OCI-LY3 (cell line): ENCODE measurements at regions not wholly inside any gene's neighbourhood (a gene's known extent, or its start where the extent isn't known, plus 50 kb on each side); places are given as distances from the start of the nearest gene placed in this dataset.

ENCODE experiments used
- H2AFZ ChIP-seq: fragments of 200-600, 300-600 bp; shearing (Covaris generic); 2 replicates; pipeline ENCODE4 v1.6.0; 2014; ENCODE audit warnings: antibody characterized with exemption, low read depth, low read length
- H3K27ac ChIP-seq: fragments of 200-600, 300-600 bp; sonication (generic); 2 replicates; pipeline ENCODE4 v1.5.1; 2014; ENCODE audit warnings: mild to moderate bottlenecking, low read length, moderate library complexity, mixed read lengths
- H3K27me3 ChIP-seq: fragments of 200-600, 300-600 bp; sonication (generic); 2 replicates; pipeline ENCODE4 v1.6.1; 2014; ENCODE audit warnings: low read depth, low read length, mixed read lengths
- H3K36me3 ChIP-seq: fragments of 200-600, 300-600 bp; sonication (generic); replicated peaks from 2 replicates; pipeline ENCODE3; 2014; ENCODE audit warnings: low read depth, low read length, mixed read lengths
- H3K4me1 ChIP-seq: fragments of 300-600, 200-600 bp; sonication (generic); 2 replicates; pipeline ENCODE4 v1.6.1; 2014; ENCODE audit warnings: low read length, mixed read lengths
- H3K4me2 ChIP-seq: fragments of 200-600, 300-600 bp; sonication (generic); 2 replicates; pipeline ENCODE4 v1.6.1; 2014; ENCODE audit warnings: low read length, mixed read lengths
- H3K4me3 ChIP-seq: fragments of 300-600, 200-600 bp; sonication (generic); 2 replicates; pipeline ENCODE4 v1.5.1; 2014; ENCODE audit warnings: antibody characterized with exemption, mild to moderate bottlenecking, low read length, moderate library complexity
- H3K79me2 ChIP-seq: fragments of 300-600, 200-600 bp; shearing (Covaris generic); 2 replicates; pipeline ENCODE4 v1.6.1; 2014; ENCODE audit warnings: mild to moderate bottlenecking, low read length, mixed read lengths
- H3K9ac ChIP-seq: fragments of 300-600, 200-600 bp; shearing (Covaris generic); 2 replicates; pipeline ENCODE4 v1.6.0; 2014; ENCODE audit warnings: mild to moderate bottlenecking, low read length, moderate library complexity
- H3K9me3 ChIP-seq: fragments of 200-600, 300-600 bp; shearing (Covaris generic); 2 replicates; pipeline ENCODE4 v1.6.1; 2014; ENCODE audit warnings: low read length, mixed read lengths; ENCODE audit not compliant: insufficient read depth
- H4K20me1 ChIP-seq: fragments of 200-600, 300-600 bp; sonication (generic); 2 replicates; pipeline ENCODE4 v1.6.1; 2016; ENCODE audit warnings: low read length, mixed read lengths; ENCODE audit not compliant: insufficient read depth
- EZH2phosphoT487 ChIP-seq: fragments of 200-600 bp; shearing (Covaris generic); IDR thresholded peaks from 2 replicates; pipeline ENCODE4 v1.6.1; 2018; ENCODE audit warnings: antibody characterized with exemption, mixed run types, low read depth
- TF ChIP-seq, protein P1 (sequence below): fragments of 200-600, 300-600 bp; sonication (generic); IDR thresholded peaks from 2 replicates; pipeline ENCODE4 v1.5.1; 2014; ENCODE audit warnings: antibody characterized with exemption, low read length, low read depth

DNA sequence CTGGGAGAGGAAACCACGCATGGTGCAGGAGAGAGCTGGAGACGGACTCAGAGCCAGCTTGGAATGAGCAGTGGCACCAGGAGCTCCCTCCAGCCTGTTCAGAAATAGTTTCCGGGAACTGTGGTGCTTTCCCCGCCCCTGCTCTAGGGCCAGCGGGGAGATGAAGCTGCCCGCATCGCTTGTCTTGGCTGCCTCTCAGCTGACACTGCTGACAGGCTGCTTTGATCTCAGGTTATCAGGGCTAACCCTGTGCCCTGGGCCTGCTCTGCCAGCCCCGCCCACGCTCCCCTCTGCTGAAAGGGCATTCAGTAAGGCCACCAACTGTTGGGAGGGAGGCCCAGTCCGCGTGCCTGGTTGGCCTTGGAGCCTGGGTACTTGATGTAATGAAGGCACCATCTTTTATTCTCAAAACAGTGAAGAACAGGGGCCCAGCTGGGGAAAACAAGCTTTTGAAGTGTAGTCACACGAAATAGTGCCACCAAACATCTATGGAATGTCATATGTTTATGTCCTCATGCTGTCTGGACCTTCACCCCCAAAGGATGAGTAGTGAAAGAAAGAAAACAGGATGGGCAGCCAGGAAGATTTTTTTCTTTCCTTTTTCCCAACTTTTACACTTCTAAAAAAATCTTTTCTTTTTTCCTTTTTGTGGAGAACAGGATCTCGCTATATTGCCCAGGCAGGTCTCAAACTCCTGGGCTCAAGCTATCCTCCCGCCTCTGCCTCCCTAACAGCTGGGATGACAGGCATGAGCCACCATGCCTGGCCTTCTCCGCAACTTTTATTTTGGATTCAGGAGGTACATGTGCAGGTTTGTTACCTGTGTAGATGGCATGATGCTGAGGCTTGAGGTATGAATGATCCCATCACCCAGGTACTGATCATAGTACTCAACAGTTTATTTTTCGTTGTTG lies 115.9 kb upstream of the TBX3 start:
- H3K4me3 ChIP-seq, result no peak overlapping the region
- H3K9ac ChIP-seq, result no peak overlapping the region
- H3K36me3 ChIP-seq, result no peaks in the 10 kb centered on the region
- TF ChIP-seq, protein P1, sequence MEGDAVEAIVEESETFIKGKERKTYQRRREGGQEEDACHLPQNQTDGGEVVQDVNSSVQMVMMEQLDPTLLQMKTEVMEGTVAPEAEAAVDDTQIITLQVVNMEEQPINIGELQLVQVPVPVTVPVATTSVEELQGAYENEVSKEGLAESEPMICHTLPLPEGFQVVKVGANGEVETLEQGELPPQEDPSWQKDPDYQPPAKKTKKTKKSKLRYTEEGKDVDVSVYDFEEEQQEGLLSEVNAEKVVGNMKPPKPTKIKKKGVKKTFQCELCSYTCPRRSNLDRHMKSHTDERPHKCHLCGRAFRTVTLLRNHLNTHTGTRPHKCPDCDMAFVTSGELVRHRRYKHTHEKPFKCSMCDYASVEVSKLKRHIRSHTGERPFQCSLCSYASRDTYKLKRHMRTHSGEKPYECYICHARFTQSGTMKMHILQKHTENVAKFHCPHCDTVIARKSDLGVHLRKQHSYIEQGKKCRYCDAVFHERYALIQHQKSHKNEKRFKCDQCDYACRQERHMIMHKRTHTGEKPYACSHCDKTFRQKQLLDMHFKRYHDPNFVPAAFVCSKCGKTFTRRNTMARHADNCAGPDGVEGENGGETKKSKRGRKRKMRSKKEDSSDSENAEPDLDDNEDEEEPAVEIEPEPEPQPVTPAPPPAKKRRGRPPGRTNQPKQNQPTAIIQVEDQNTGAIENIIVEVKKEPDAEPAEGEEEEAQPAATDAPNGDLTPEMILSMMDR, result no peak
- no peak for TF ChIP-seq EZH2phosphoT487
- H2AFZ ChIP-seq, result no peak overlapping the region
- no peaks in the 10 kb centered on the region for H3K4me1 ChIP-seq
- H3K79me2 ChIP-seq, result no peaks in the 10 kb centered on the region
- no peaks in the 10 kb centered on the region for H4K20me1 ChIP-seq
- H3K9me3 ChIP-seq, result no peaks in the 10 kb centered on the region
- H3K4me2 ChIP-seq, result no peak overlapping the region
- H3K27me3 ChIP-seq, result no peaks in the 10 kb centered on the region
- no peak overlapping the region for H3K27ac ChIP-seq

DNA sequence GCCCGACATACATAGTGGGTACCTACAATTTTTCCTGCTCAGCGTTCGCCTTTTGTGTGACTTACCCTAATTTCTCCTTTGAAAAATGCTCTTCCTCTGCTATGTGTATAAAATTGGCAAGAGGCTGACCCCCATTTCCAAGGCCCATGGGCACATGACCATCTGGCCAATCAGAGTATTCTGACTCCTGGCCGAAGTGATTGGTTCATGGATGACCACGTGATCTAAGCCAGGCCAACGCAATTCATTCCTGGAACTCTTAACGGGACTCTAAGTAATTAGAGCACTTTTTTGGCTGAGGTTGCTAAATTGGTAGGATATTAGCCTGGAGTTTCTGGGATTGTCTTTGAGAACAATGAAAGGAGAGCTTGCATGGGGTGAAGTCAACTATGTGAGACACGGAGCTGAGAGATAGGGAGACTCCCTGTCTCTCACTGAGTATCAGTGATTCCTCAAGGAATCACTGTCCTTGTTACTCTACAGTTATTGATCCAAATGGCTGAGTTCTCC lies 110.1 kb upstream of the TBX3 start:
- Histone ChIP-seq H4K20me1 (no peaks in the 10 kb centered on the region), H3K9me3 (no peaks in the 10 kb centered on the region), H3K9ac (no peak overlapping the region), H3K27ac (no peak overlapping the region), H3K27me3 (no peaks in the 10 kb centered on the region), H3K4me2 (no peak overlapping the region), H3K4me3 (no peak overlapping the region), H2AFZ (no peak overlapping the region), H3K79me2 (no peaks in the 10 kb centered on the region), H3K4me1 (no peaks in the 10 kb centered on the region), H3K36me3 (no peaks in the 10 kb centered on the region)
- no peak for TF ChIP-seq EZH2phosphoT487
- TF ChIP-seq, protein P1, result no peak

DNA sequence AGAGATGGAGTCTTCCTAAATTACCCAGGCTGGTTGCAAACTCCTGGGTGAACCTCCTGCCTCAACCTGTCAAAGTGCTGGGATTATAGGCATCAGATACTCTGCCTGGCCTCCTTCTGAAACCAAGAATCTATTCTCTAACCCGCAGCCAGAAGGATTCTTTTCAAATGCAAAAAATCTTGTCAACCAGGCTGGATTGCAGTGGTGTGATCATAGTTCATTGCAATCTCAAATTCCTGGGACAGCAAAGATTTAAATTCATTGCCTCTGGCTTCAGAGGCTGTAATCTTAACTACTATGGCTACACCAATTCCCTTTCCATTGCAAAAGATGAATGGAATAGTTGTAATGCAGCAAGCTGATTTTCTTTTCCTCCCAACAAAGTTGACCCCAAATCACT lies 106.3 kb upstream of the TBX3 start:
- Histone ChIP-seq H3K79me2 (no peaks in the 10 kb centered on the region), H3K4me3 (no peak overlapping the region), H3K9ac (no peak overlapping the region), H3K9me3 (no peaks in the 10 kb centered on the region), H2AFZ (no peak overlapping the region), H3K4me2 (no peak overlapping the region), H3K27ac (no peak overlapping the region), H4K20me1 (no peaks in the 10 kb centered on the region), H3K36me3 (no peaks in the 10 kb centered on the region), H3K27me3 (no peaks in the 10 kb centered on the region), H3K4me1 (no peaks in the 10 kb centered on the region)
- TF ChIP-seq, protein P1, result no peak
- TF ChIP-seq EZH2phosphoT487, result no peak

DNA sequence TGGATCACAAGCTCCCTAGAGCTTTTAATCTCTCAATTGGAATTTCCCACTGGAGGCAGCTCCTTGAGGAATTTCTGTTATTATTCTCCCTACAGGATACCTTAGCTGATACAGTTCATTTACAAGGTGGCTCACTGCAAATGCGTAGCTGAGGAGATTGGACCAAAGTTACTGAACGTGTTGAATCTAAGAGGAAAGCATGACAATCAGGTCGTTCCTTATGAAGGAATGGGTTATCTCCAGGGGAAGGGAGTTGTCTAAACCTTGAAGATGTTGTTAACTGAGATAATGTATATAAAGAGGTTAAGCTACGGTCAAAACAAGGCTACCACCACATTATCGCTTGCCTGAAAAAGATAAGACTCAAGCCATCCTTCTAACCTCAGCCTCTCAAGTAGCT lies 105.8 kb upstream of the TBX3 start:
- H2AFZ ChIP-seq, result no peak overlapping the region
- no peaks in the 10 kb centered on the region for H4K20me1 ChIP-seq
- no peak overlapping the region for H3K4me3 ChIP-seq
- no peak for TF ChIP-seq EZH2phosphoT487
- H3K36me3 ChIP-seq, result no peaks in the 10 kb centered on the region
- H3K27me3 ChIP-seq, result no peaks in the 10 kb centered on the region
- H3K79me2 ChIP-seq, result no peaks in the 10 kb centered on the region
- H3K9ac ChIP-seq, result no peak overlapping the region
- H3K4me1 ChIP-seq, result no peaks in the 10 kb centered on the region
- H3K4me2 ChIP-seq, result no peak overlapping the region
- H3K9me3 ChIP-seq, result no peaks in the 10 kb centered on the region
- no peak overlapping the region for H3K27ac ChIP-seq
